K562 (cell line): ENCODE measurements at regions not wholly inside any gene's neighbourhood (a gene's known extent, or its start where the extent isn't known, plus 50 kb on each side); places are given as distances from the start of the nearest gene placed in this dataset.
A peak's percentile ranks its signal among the peaks of the same experiment; 100 is the strongest.

Source experiments
- ATF3 ChIP-seq, 2 experiments: fragments of 450-650 bp in 1 of 2; sonication (generic) in 1 of 2; formaldehyde crosslinking in 1 of 2; IDR thresholded peaks in 1 of 2; conservative IDR thresholded peaks in 1 of 2; 2 replicates each; pipeline versions ENCODE4 v1.6.1 to v1.8.1; 2016 to 2023; ENCODE audit warnings: mild to moderate bottlenecking in 2 of 2, moderate library complexity in 2 of 2, inconsistent platforms in 1 of 2, missing genetic modification reagents in 1 of 2
- CBFA2T2 ChIP-seq: fragments of 450-650 bp; conservative IDR thresholded peaks from 2 replicates; pipeline ENCODE4 v1.6.1; 2017; ENCODE audit warnings: mild to moderate bottlenecking
- ESRRB ChIP-seq: fragments of 250-450 bp; sonication (Bioruptor Pico); IDR thresholded peaks from 2 replicates; pipeline ENCODE4 v1.5.0; 2020; ENCODE audit warnings: mild to moderate bottlenecking, moderate library complexity, borderline replicate concordance
- ETS2 ChIP-seq: IDR thresholded peaks from 2 replicates; pipeline ENCODE4 v1.6.1; 2016; ENCODE audit warnings: borderline replicate concordance, missing genetic modification characterization, mild to moderate bottlenecking, moderate library complexity, missing compliant biosample characterization; ENCODE audit not compliant: poor library complexity, severe bottlenecking
- ETV1 ChIP-seq: fragments of 450-650 bp; conservative IDR thresholded peaks from 2 replicates; pipeline ENCODE4 v1.6.1; 2016; ENCODE audit warnings: missing genetic modification characterization, control low read depth, low read depth, missing compliant biosample characterization
- ETV5 ChIP-seq: sonication (generic); formaldehyde crosslinking; IDR thresholded peaks from 2 replicates; pipeline ENCODE4 v1.4.0; 2020; ENCODE audit warnings: low read depth, mild to moderate bottlenecking, missing genetic modification reagents
- JUND ChIP-seq, 2 experiments: IDR thresholded peaks; 2 replicates in 1 of 2; 3 replicates in 1 of 2; pipeline ENCODE4 v1.6.1; 2011; ENCODE audit warnings: borderline replicate concordance in 2 of 2, low read depth in 2 of 2, low read length in 2 of 2, improper control_type of control experiment in 1 of 2, missing biosample characterization in 1 of 2, missing genetic modification characterization in 1 of 2, missing genetic modification reagents in 1 of 2
- MTA1 ChIP-seq: fragments of 450-650 bp; IDR thresholded peaks from 2 replicates; pipeline ENCODE4 v1.6.1; 2017; ENCODE audit warnings: borderline replicate concordance
- MXI1 ChIP-seq: IDR thresholded peaks from 2 replicates; pipeline ENCODE4 v1.6.1; 2011; ENCODE audit warnings: low read depth, mild to moderate bottlenecking, improper control_type of control experiment, low read length
- NFRKB ChIP-seq: fragments of 450-650 bp; IDR thresholded peaks from 2 replicates; pipeline ENCODE4 v1.6.1; 2016; ENCODE audit warnings: low read depth
- NFXL1 ChIP-seq: fragments of 450-650 bp; formaldehyde crosslinking; IDR thresholded peaks from 2 replicates; pipeline ENCODE4 v1.4.0; 2021; ENCODE audit warnings: mild to moderate bottlenecking
- PML ChIP-seq: IDR thresholded peaks from 2 replicates; pipeline ENCODE4 v1.6.1; 2012; ENCODE audit warnings: low read length, inconsistent platforms
- PTRF ChIP-seq: fragments of 450-650 bp; IDR thresholded peaks from 2 replicates; pipeline ENCODE4 v1.6.1; 2016; ENCODE audit warnings: mild to moderate bottlenecking, missing genetic modification characterization, missing compliant biosample characterization
- RAD51 ChIP-seq: fragments of 450-650 bp; IDR thresholded peaks from 2 replicates; pipeline ENCODE4 v1.7.1; 2016; ENCODE audit warnings: low read depth, mild to moderate bottlenecking, borderline replicate concordance
- RREB1 ChIP-seq: fragments of 250-450 bp; sonication (Bioruptor Pico); IDR thresholded peaks from 2 replicates; pipeline ENCODE4 v1.4.0; 2020
- SIRT6 ChIP-seq: IDR thresholded peaks from one replicate; pipeline ENCODE4 v1.6.1; 2012; ENCODE audit warnings: low read depth, mild to moderate bottlenecking, control low read depth, inconsistent platforms, low read length, moderate library complexity
- SMAD2 ChIP-seq: fragments of 150-350 bp; IDR thresholded peaks from 2 replicates; pipeline ENCODE4 v1.6.1; 2014; ENCODE audit warnings: low read depth, mild to moderate bottlenecking, low read length
- SREBF1 ChIP-seq: fragments of 150-350 bp; IDR thresholded peaks from 2 replicates; pipeline ENCODE4 v1.6.1; 2014; ENCODE audit warnings: antibody characterized with exemption, low read depth, low read length, borderline replicate concordance

- no peak for TF ChIP-seq SMAD2
- TF ChIP-seq ETV1 (tag): no peak
- TF ChIP-seq NFXL1 (CRISPR knock-in tag): no peak
- peak; percentile 32; the same call in 1 of the 2 replicates for TF ChIP-seq JUND (IDR thresholded peaks at IDR 0.05; ENCODE audit: borderline replicate concordance, low read depth, low read length)
- TF ChIP-seq JUND (tag; IDR thresholded peaks at IDR 0.05; ENCODE audit: borderline replicate concordance, low read depth, low read length): no peak
- no peak for TF ChIP-seq SIRT6
- TF ChIP-seq RREB1 (CRISPR knock-in tag): no peak
- peak; percentile 37; the same call in 1 of the 2 replicates for TF ChIP-seq ATF3 (IDR thresholded peaks at IDR 0.05)
- TF ChIP-seq ATF3 (CRISPR knock-in tag; conservative IDR thresholded peaks at IDR 0.05): no peak
- no peak for TF ChIP-seq PTRF (tag)
- no peak for TF ChIP-seq ETV5 (CRISPR knock-in tag)
- TF ChIP-seq CBFA2T2: peak; percentile 53; the same call in 1 of the 2 replicates
- no peak for TF ChIP-seq ESRRB (CRISPR knock-in tag)
- 0 out of 2 replicates have a peak, but pooled peaks have one; percentile 21 for TF ChIP-seq PML
- peak; percentile 23; the same call in 1 of the 2 replicates for TF ChIP-seq MTA1
- no peak for TF ChIP-seq ETS2 (tag)
- TF ChIP-seq SREBF1: no peak
- no peak for TF ChIP-seq NFRKB
- no peak for TF ChIP-seq MXI1
- TF ChIP-seq RAD51: no peak
These were observed 117.2 kb upstream of the ATP2B1 start (continued) for GRCh38 chr12:89825591-89826449.
